ENCODE measurements at regions not wholly inside any gene's neighbourhood (a gene's known extent, or its start where the extent isn't known, plus 50 kb on each side); places are given as distances from the start of the nearest gene placed in this dataset.

DNA sequence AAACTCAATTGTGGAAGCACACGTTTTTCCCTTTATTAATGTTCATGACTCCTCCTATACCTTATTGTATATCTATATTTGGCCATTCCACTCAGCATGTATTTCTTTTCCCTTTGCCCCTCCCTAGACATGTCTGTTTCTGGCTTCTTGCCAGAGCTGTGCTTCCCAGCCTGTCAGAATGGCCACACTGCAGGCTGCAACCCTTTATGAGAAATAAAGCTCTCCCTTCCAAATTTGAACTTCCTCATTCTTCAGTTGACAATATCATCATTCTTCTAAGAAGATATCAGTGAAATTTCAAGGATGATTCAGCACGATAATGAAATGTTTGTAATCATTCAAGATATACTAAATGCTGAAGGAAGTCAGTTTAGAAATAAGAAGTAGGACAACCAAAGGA lies 107.6 kb upstream of the PRSS3 start:
- Histone ChIP-seq H3K9me3 (no peaks in the 10 kb centered on the region), H3K36me3 (no peaks in the 10 kb centered on the region), H3K4me3 (no peak overlapping the region), H3K27me3 (no peaks in the 10 kb centered on the region), H3K27ac (no peak overlapping the region), H3K4me1 (no peaks in the 10 kb centered on the region)
- TF ChIP-seq, protein P1, sequence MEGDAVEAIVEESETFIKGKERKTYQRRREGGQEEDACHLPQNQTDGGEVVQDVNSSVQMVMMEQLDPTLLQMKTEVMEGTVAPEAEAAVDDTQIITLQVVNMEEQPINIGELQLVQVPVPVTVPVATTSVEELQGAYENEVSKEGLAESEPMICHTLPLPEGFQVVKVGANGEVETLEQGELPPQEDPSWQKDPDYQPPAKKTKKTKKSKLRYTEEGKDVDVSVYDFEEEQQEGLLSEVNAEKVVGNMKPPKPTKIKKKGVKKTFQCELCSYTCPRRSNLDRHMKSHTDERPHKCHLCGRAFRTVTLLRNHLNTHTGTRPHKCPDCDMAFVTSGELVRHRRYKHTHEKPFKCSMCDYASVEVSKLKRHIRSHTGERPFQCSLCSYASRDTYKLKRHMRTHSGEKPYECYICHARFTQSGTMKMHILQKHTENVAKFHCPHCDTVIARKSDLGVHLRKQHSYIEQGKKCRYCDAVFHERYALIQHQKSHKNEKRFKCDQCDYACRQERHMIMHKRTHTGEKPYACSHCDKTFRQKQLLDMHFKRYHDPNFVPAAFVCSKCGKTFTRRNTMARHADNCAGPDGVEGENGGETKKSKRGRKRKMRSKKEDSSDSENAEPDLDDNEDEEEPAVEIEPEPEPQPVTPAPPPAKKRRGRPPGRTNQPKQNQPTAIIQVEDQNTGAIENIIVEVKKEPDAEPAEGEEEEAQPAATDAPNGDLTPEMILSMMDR (IDR thresholded peaks at IDR 0.05): no peak
- no peak for ATAC-seq
- intact Hi-C loops (cut with DNase I): no loop called here
- DNase-seq: peak in 1 of 4 donors; percentile 5

DNA sequence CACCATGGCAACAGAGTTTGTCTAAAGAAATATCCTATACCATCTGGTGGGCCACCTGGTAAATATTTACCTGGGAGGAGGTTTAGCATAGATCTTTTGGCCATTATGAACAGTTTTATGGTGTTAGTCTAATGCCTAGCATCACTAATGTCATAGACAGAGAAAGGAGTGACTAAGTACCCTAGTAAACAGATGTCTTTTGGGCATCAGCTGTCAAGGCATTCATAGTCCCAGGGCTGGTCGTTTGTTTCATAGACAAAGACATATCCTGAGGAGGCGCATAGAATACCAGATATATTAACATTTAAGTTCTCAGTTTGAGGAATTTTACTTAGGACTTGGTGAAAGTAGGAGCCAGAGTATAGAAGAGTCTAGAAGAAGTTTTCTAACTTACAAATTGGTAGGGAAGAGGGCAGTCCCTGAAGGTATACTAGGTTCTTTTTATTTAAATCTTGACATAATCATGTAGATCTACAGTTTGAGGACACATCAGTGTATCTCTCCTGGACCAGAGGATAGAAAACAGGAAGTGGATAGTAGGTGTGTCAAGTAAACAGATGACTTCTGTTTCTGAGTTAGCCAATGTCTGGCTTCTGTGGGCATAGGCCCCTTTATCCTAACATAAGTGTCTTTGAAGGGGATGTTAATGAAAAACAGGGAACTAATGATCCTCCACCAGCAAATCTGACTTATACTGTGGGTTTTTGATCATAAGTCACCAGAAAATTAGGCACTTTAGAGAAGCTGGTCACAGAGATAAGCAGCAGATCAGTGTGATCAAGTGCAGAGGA lies 105.0 kb upstream of the PRSS3 start:
- no peak overlapping the region for H3K4me3 ChIP-seq
- H3K9me3 ChIP-seq: no peaks in the 10 kb centered on the region
- no peaks in the 10 kb centered on the region for H3K27me3 ChIP-seq
- ATAC-seq: no peak
- no peaks in the 10 kb centered on the region for H3K36me3 ChIP-seq
- intact Hi-C loops (cut with DNase I): no loop called here
- TF ChIP-seq, protein P1 (IDR thresholded peaks at IDR 0.05): no peak
- no peak for DNase-seq
- no peaks in the 10 kb centered on the region for H3K4me1 ChIP-seq
- no peak overlapping the region for H3K27ac ChIP-seq

DNA sequence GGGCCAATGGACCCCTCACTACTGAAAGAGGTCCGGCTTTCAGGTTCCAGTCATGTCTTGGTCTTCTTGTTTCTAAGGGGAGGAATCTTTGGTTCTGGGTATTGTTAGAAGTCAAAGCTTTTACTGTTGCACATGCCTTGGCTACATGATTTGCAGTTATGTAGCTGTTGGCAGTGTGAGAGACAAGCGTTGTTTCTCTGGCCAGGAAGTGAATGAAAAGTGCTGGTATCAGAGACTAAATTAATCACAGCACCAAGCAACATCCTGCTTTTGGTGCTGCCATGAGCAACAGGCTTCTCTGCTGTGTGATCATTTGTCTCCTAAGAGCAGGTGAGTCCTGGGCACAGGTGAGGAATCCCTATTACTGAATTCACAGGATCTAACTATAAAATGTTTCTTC lies 100.1 kb upstream of the PRSS3 start:
- ATAC-seq: no peak
- Histone ChIP-seq H3K27me3 (no peaks in the 10 kb centered on the region), H3K4me1 (no peaks in the 10 kb centered on the region), H3K4me3 (no peak overlapping the region), H3K9me3 (no peaks in the 10 kb centered on the region), H3K36me3 (no peaks in the 10 kb centered on the region), H3K27ac (no peak overlapping the region)
- DNase-seq: no peak
- intact Hi-C loops (cut with DNase I): no loop called here
- TF ChIP-seq, protein P1 (IDR thresholded peaks at IDR 0.05): no peak

DNA sequence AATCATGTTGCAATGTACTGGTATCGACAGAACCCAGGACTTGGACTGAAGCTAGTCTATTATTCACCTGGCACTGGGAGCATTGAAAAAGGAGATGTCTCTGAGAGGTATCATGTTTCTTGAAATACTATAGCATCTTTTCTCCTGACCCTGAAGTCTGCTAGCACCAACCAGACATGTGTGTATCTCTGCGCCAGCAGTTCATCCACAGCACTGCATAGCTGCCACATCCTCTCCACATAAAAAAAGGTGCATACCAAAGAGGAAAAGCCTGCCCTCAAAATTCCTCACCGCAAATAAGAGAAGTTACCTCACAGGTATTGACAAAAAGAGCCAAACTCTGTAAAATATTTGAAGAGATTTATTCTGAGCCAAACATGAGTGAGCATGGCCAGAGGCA lies 99.5 kb upstream of the PRSS3 start:
- intact Hi-C loops (cut with DNase I): no loop called here
- Histone ChIP-seq H3K27me3 (no peaks in the 10 kb centered on the region), H3K9me3 (no peaks in the 10 kb centered on the region), H3K36me3 (no peaks in the 10 kb centered on the region), H3K27ac (no peak overlapping the region), H3K4me1 (no peaks in the 10 kb centered on the region), H3K4me3 (no peak overlapping the region)
- no peak for ATAC-seq
- TF ChIP-seq, protein P1 (IDR thresholded peaks at IDR 0.05): no peak
- no peak for DNase-seq

DNA sequence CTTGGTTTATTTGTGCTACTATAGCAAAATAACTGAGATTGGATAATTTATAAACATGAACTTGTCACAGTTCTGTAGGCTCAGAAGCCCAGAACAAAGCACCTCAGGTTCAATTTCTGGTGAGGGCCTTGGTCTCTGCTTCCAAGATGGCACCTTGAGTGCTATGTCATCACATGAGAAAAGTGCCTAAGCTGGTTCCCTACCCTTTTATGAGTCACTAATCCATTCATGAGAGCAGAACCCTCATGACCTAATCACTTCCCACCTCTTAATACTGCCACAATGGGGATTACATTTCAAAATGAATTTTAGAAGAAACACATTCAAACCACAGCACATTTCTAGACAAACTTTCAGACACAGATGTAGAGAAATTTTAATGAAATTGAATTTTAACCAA lies 98.2 kb upstream of the PRSS3 start:
- ATAC-seq (no peak), DNase-seq (no peak)
- no peaks in the 10 kb centered on the region for H3K9me3 ChIP-seq
- H3K27ac ChIP-seq: no peak overlapping the region
- no peaks in the 10 kb centered on the region for H3K36me3 ChIP-seq
- H3K4me3 ChIP-seq: no peak overlapping the region
- H3K27me3 ChIP-seq: no peaks in the 10 kb centered on the region
- TF ChIP-seq, protein P1 (IDR thresholded peaks at IDR 0.05): no peak
- intact Hi-C loops (cut with DNase I): no loop called here
- H3K4me1 ChIP-seq: no peaks in the 10 kb centered on the region

Data from left lung (tissue), 4 donors.